Inflammatory macrophage treated with lipopolysaccharide for 1 hour (primary cell): ENCODE measurements at regions not wholly inside any gene's neighbourhood (a gene's known extent, or its start where the extent isn't known, plus 50 kb on each side); places are given as distances from the start of the nearest gene placed in this dataset.

ENCODE experiments used
- DNase-seq, 2 donors: peaks; one replicate each; pipeline ENCODE4 v3.0.0-alpha.2; 2020 to 2022

GRCh38 chr10:132486539-132487121 lies 51.0 kb upstream of the INPP5A start:
- DNase-seq, result no peak

GRCh38 chr10:132487241-132488135 lies 50.1 kb upstream of the INPP5A start:
- no peak for DNase-seq
